GM18508 (cell line): ENCODE measurements at regions not wholly inside any gene's neighbourhood (a gene's known extent, or its start where the extent isn't known, plus 50 kb on each side); places are given as distances from the start of the nearest gene placed in this dataset.

Experiments used
- ATAC-seq: cut with Tn5 transposase; IDR thresholded peaks from one replicate; pipeline ENCODE4 v1.9.1; 2021; ENCODE audit warnings: moderate number of reproducible peaks; ENCODE audit not compliant: insufficient read depth, unreplicated experiment

DNA sequence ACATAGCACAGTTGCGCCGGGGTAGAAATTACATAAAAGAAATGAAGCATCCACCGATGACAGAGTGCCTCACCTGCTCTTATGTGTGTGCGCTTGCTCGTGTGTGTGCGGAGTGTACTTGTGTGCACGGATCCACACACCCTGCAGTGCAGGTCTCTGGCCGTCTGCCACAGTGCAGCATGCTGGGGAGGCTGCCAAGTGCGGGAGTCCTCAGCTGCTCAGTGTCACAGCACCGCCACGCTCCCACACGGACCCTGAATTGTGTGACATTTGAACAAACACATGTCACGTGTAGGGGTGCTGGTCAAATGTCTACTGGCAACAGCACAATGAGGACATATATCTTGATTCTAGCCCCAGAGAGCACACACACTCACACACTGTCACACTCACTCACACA is 243.0 kb upstream of the MYOCD start:
- no peak for ATAC-seq

DNA sequence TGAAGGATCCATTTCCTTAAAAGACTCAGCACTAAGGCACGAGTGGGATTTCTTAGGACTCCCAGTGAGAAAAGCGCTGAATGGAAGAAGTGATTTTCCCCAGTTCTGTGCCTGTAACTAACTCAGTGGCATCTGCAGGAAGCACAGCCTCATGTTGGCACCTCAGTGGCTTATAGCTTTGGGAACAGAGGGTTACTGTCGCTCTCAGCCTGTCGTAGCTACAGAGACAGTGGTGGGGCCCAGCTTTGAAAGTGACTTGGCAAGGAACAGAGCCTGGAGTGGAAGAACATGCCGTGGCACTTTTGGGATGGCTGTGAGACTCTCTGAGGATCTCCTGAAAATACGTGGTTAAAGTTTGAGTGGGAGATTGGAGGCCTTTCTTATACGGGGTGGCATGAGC is 242.4 kb upstream of the MYOCD start:
- no peak for ATAC-seq

- ATAC-seq, result no peak
Measured at GRCh38 chr17:12429116-12429515, 236.6 kb upstream of the MYOCD start.

- peak; percentile 91 for ATAC-seq
Measured at GRCh38 chr17:12431188-12431587, 234.5 kb upstream of the MYOCD start.

DNA sequence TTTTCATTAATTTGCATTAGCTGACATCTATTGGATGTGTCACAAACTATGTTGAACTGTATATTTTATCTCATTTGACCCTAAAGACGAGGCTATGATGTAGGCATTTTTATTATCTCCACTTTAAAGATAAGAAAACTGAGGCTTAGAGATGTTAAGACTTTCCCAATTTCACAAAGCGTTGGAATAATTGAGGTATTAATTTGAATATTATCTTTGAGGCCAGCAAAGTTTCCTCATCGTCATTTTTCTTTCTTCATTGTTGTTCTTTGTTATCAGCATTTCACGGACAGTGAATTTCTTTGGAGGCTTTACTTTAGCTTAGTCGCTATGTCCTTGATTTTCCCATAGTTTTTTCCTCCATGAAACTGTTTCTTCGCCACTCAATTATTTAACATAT is 227.5 kb upstream of the MYOCD start:
- ATAC-seq, result no peak

GRCh38 chr17:12438813-12439586 is 226.7 kb upstream of the MYOCD start:
- ATAC-seq, result no peak

GRCh38 chr17:12445331-12445730 is 220.4 kb upstream of the MYOCD start:
- no peak for ATAC-seq

- no peak for ATAC-seq
Measured at GRCh38 chr17:12457493-12457892, 208.2 kb upstream of the MYOCD start.

- no peak for ATAC-seq
Measured at GRCh38 chr17:12459736-12460135, 206.0 kb upstream of the MYOCD start.

DNA sequence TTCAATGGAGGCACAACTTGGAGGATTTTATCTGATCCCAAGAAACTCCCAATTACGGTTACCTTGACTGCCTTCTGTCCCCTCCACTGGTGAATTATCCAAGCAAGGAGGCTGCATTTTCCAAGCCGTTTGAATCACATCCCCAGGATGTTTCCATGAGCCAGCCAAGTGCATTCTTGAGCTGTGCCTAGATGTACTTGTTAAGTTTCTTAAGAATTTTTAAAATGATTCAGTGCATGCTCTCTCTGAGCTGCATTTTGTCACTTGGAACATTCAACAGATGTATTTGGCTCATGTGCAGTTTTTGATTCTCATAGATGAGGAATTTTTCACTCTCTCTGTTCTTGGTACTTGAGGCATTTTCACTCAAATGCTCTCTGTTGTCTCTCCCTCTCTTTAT is 202.6 kb upstream of the MYOCD start:
- ATAC-seq, result no peak

DNA sequence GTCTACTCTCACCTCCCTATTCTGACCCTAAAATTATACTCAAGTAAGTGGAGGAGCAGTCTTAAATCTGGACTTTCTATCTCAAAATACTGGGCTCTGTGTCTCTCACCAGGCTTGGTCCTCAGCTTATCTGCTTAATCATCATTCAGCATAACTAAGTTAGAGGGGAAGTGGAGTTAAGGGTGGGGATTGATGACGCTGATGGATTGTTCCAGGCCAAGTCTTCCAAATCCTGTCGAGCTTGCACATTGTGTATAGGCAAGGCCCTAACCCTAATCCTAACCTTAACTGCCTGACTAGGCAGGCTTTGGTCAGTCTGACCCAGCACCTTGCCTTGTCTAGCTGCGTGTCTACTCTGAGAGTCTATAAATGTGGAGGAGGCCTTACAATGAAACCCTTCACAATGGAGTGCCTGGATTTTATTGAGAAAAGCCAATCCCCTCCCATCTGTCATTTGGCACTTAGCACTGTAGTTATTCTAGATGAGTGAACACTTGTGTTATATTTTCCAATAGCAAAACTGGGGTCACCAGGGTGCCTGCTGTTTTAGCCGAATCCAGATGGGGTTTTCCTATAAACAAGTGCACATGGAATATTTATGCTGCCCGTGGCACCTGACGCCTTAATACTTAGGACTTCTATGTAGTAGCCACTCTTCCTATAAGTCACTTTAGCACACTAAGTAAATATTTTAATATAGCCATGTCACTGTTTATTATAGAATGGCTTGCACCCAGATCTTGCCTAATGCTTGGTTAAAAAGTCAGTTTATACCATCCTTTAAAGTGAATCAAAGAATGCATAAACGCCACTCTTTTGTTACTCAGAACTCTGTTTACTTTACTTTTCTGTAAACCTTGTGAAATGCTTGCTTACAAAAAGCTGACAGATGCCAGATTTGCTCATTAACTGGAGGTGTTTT is 193.2 kb upstream of the MYOCD start:
- ATAC-seq, result no peak

DNA sequence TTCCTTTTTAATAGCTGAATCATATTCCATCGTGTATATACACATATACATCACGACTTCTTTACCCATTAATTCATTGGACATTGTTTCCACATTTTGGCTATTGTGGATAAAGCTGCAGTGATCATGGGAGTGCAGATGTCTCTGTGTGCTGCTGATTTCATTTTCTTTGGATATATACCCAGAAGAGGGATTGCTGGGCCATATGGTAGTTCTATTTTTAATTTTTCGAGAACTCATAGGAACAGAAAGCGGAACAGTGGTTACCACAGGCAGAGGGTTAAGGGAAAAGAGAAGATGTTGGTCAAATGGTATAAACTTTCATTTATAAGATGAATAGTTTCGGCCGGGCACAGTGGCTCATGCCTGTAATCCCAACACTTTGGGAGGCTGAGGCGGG is 187.4 kb upstream of the MYOCD start:
- ATAC-seq, result no peak

- no peak for ATAC-seq
Measured at GRCh38 chr17:12485361-12485906, 180.3 kb upstream of the MYOCD start.

- ATAC-seq, result no peak
Measured at GRCh38 chr17:12489325-12489724, 176.4 kb upstream of the MYOCD start.

DNA sequence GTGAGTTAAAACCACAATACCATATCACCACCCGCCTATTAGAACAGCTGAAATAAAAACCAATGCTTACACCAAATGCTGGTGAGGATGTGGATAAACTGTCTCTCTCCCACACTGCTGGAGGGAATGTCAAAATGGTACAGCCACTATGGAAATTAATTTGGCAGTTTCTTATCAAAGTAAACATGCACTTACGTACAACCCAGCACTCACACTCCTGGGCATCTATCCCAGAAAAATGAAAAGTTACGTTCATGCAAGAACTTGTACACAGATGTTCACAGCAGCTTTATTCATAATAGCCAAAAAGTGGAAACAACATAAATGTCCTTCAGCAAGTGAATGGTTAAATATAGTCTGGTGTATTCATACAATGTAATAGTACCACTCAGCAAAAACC is 173.2 kb upstream of the MYOCD start:
- ATAC-seq, result no peak

DNA sequence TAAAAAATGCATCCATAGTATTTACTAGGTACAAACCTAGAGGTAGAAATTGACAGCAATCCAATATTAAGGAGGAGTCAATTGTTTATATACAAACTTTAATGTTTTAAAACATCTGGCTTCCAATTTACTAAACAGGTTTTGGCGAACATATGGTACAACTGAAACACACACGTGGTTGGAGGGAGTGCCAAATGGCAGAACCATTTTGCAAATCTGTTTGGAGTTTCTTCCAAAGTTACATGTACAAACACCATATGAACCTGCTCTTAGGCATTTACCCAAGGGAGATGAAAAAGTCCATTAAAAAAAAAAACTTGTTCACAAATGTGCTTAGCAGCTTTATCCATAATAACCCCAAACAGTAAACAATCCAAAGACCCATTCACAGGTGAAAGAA is 159.8 kb upstream of the MYOCD start:
- ATAC-seq, result no peak

- ATAC-seq, result no peak
Measured at GRCh38 chr17:12507026-12507595, 158.6 kb upstream of the MYOCD start.

- ATAC-seq, result no peak
Measured at GRCh38 chr17:12509801-12510200, 155.9 kb upstream of the MYOCD start.

GRCh38 chr17:12510535-12510934 is 155.2 kb upstream of the MYOCD start:
- ATAC-seq, result no peak

- ATAC-seq, result no peak
Measured at GRCh38 chr17:12512694-12513355, 152.9 kb upstream of the MYOCD start.
